Caco-2 (cell line): ENCODE measurements at regions not wholly inside any gene's neighbourhood (a gene's known extent, or its start where the extent isn't known, plus 50 kb on each side); places are given as distances from the start of the nearest gene placed in this dataset.

ENCODE experiments used
- BruUV-seq: library from RNA; stranded (reverse); fragments of 400-500 nt; replicated peaks from 2 replicates; lab custom pipeline; 2021; lab: Mats Ljungman, UMichigan
- CTCF ChIA-PET: fragments of 300-600 bp; sonication (Branson Sonifier 250); formaldehyde crosslinking; loops from one replicate; lab custom pipeline; 2022; ENCODE audit warnings: antibody characterized with exemption; lab: Charles Lee
- POLR2A ChIA-PET: fragments of 300-600 bp; sonication (Branson Sonifier 250); formaldehyde crosslinking; loops from one replicate; lab custom pipeline; 2022; ENCODE audit warnings: antibody characterized with exemption; lab: Charles Lee
- DNase-seq, 2 experiments: peaks; one replicate each; pipeline versions ENCODE4 v3.0.0 to v3.0.0-alpha.2; 2020 to 2022
- H3K27me3 ChIP-seq: replicated peaks from 2 replicates; pipeline ENCODE4 v1.6.0; 2011; ENCODE audit warnings: low read length; ENCODE audit not compliant: control insufficient read depth, insufficient read depth
- H3K36me3 ChIP-seq: 2 replicates; pipeline ENCODE4 v1.5.1; 2011; ENCODE audit warnings: low read length; ENCODE audit not compliant: control insufficient read depth, insufficient read depth
- H3K4me1 ChIP-seq: fragments of 250-450 bp; sonication (Bioruptor Pico); 2 replicates; pipeline ENCODE4 v1.5.1; 2020; ENCODE audit warnings: mild to moderate bottlenecking
- H3K4me3 ChIP-seq: 2 replicates; pipeline ENCODE4 v1.5.1; 2011; ENCODE audit warnings: low read depth, mild to moderate bottlenecking, control low read depth, low read length
- H3K9me3 ChIP-seq: fragments of 250-450 bp; sonication (Bioruptor Pico); 2 replicates; pipeline ENCODE4 v1.5.1; 2020; ENCODE audit warnings: mild to moderate bottlenecking, moderate library complexity
- H3K27ac Mint-ChIP-seq: one replicate; pipeline ENCODE4 v1.8.0; 2022; ENCODE audit warnings: mixed read lengths; ENCODE audit not compliant: unreplicated experiment
- H3K27me3 Mint-ChIP-seq: one replicate; pipeline ENCODE4 v1.8.0; 2022; ENCODE audit warnings: mixed read lengths; ENCODE audit not compliant: insufficient read depth, unreplicated experiment
- H3K36me3 Mint-ChIP-seq: one replicate; pipeline ENCODE4 v1.8.0; 2022; ENCODE audit warnings: mild to moderate bottlenecking, mixed read lengths; ENCODE audit not compliant: insufficient read depth, unreplicated experiment
- H3K4me1 Mint-ChIP-seq: one replicate; pipeline ENCODE4 v1.8.0; 2022; ENCODE audit warnings: low read depth, mixed read lengths; ENCODE audit not compliant: unreplicated experiment
- H3K4me3 Mint-ChIP-seq: one replicate; pipeline ENCODE4 v1.8.0; 2022; ENCODE audit warnings: mild to moderate bottlenecking, moderate library complexity, mixed read lengths; ENCODE audit not compliant: unreplicated experiment
- H3K9me3 Mint-ChIP-seq: one replicate; pipeline ENCODE4 v1.8.0; 2022; ENCODE audit warnings: mixed read lengths; ENCODE audit not compliant: unreplicated experiment
- CTCF ChIP-seq, 2 experiments: fragments of 200-600 bp in 1 of 2; IDR thresholded peaks; 1 replicate in 1 of 2; 2 replicates in 1 of 2; pipeline versions ENCODE4 v1.5.1 to v1.8.0; 2011 to 2022; ENCODE audit warnings: antibody characterized with exemption in 1 of 2, control low read depth in 1 of 2, inconsistent platforms in 1 of 2, low read depth in 1 of 2, low read length in 1 of 2, mild to moderate bottlenecking in 1 of 2, moderate library complexity in 1 of 2; ENCODE audit not compliant: insufficient read depth in 1 of 2, severe bottlenecking in 1 of 2, unreplicated experiment in 1 of 2
- intact Hi-C: fragments of 100-400 bp; cut with micrococcal nuclease; formaldehyde crosslinking; loops from one replicate; pipeline ENCODE4 v1.10.0; 2022; ENCODE audit not compliant: unreplicated experiment

- intact Hi-C loops: no loop called here
These were observed 219.0 kb upstream of the POU3F1 start for GRCh38 chr1:38265293-38266196.

DNA sequence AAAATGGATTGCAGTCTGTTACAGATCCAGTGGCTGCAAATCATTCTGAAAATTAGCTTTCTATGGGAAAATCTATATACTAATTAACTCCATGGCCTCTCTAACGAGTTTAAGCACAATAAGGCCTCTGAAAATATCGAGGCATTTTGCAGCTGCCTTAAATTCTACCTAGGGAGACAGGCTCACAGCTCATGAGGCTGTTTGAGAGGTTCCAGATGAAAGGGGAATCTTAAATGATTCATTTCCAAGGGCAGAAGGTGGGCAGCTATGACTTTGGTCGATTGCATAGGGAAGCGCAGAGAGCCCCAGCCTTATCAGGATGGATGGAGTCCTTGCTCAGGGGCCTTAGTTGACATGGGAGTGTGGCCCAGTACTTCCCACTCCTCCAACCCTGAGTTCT lies 216.8 kb upstream of the POU3F1 start:
- no peak overlapping the region for H3K27ac Mint-ChIP-seq
- H3K4me3 Mint-ChIP-seq: no peak overlapping the region
- CTCF ChIA-PET: no interaction called here
- H3K27me3 ChIP-seq: no peaks in the 10 kb centered on the region
- peaks cover 12% of the 10 kb centered on the region for H3K4me1 Mint-ChIP-seq
- intact Hi-C loops: no loop called here
- H3K4me1 ChIP-seq: peaks cover 5% of the 10 kb centered on the region; the same call in 1 of the 2 replicates
- TF ChIP-seq CTCF (IDR thresholded peaks at IDR 0.05; ENCODE audit: insufficient read depth in 1 of 2, low read depth in 1 of 2, low read length in 1 of 2, severe bottlenecking in 1 of 2, unreplicated experiment in 1 of 2): no peak
- H3K9me3 Mint-ChIP-seq: no peaks in the 10 kb centered on the region
- H3K36me3 ChIP-seq: no peaks in the 10 kb centered on the region
- POLR2A ChIA-PET: no interaction called here
- no peaks in the 10 kb centered on the region for H3K36me3 Mint-ChIP-seq
- DNase-seq: no peak
- H3K27me3 Mint-ChIP-seq: no peaks in the 10 kb centered on the region
- no peak overlapping the region for H3K4me3 ChIP-seq
- no TSS peak for BruUV-seq
- no peaks in the 10 kb centered on the region for H3K9me3 ChIP-seq

More at GRCh38 chr1:38265293-38266196, 219.0 kb upstream of the POU3F1 start:
- no peak for DNase-seq
- Histone ChIP-seq H3K9me3 (no peaks in the 10 kb centered on the region), H3K36me3 (no peaks in the 10 kb centered on the region), H3K27me3 (no peaks in the 10 kb centered on the region), H3K4me1 (peaks cover 5% of the 10 kb centered on the region; the same call in 1 of the 2 replicates), H3K4me3 (no peak overlapping the region)
- no peak for TF ChIP-seq CTCF (IDR thresholded peaks at IDR 0.05; ENCODE audit: insufficient read depth in 1 of 2, low read depth in 1 of 2, low read length in 1 of 2, severe bottlenecking in 1 of 2, unreplicated experiment in 1 of 2)
- CTCF ChIA-PET: no interaction called here
- no peaks in the 10 kb centered on the region for H3K9me3 Mint-ChIP-seq
- H3K4me1 Mint-ChIP-seq: peaks cover 12% of the 10 kb centered on the region
- H3K36me3 Mint-ChIP-seq: no peaks in the 10 kb centered on the region
- BruUV-seq: no TSS peak
- no peaks in the 10 kb centered on the region for H3K27me3 Mint-ChIP-seq
- peak overlapping the region; percentile 70 for H3K27ac Mint-ChIP-seq
- no peak overlapping the region for H3K4me3 Mint-ChIP-seq
- POLR2A ChIA-PET: no interaction called here

DNA sequence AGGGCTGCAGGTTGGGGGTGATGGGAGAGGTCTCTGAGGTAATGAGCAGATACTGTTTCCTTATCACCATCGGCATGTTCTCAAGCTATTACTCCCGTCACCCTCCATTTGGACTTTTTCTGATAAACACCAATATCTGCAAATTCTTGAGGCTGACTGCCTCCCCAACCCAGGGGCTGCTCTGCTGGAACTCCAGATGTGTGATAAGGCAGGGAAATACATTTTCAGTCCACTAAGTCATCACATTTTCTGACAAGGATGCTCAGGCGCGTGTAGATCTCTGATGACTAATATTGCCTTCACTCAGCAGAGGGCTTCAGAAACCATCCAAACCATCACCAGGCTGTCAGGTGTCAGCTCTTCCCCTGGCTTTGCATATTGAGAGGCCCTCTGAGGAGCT lies 215.0 kb upstream of the POU3F1 start:
- Mint-ChIP-seq H3K27me3 (no peaks in the 10 kb centered on the region), H3K4me1 (peaks cover 9% of the 10 kb centered on the region), H3K4me3 (no peak overlapping the region), H3K36me3 (no peaks in the 10 kb centered on the region), H3K27ac (no peak overlapping the region), H3K9me3 (no peaks in the 10 kb centered on the region)
- no peaks in the 10 kb centered on the region for H3K27me3 ChIP-seq
- intact Hi-C loops: no loop called here
- H3K9me3 ChIP-seq: no peaks in the 10 kb centered on the region
- POLR2A ChIA-PET: no interaction called here
- no peaks in the 10 kb centered on the region for H3K36me3 ChIP-seq
- TF ChIP-seq CTCF (IDR thresholded peaks at IDR 0.05; ENCODE audit: insufficient read depth in 1 of 2, low read depth in 1 of 2, low read length in 1 of 2, severe bottlenecking in 1 of 2, unreplicated experiment in 1 of 2): no peak
- H3K4me1 ChIP-seq: peaks cover 5% of the 10 kb centered on the region; the same call in 1 of the 2 replicates
- no TSS peak for BruUV-seq
- H3K4me3 ChIP-seq: no peak overlapping the region
- CTCF ChIA-PET: no interaction called here
- DNase-seq: no peak
